ENCODE measurements at regions not wholly inside any gene's neighbourhood (a gene's known extent, or its start where the extent isn't known, plus 50 kb on each side); places are given as distances from the start of the nearest gene placed in this dataset.

- H3K4me3 ChIP-seq (ENCODE audit: low read depth, low read length): no peak overlapping the region
Observed at GRCh38 chr17:34113089-34113488, 142.0 kb upstream of the CCL2 start.

- no peak overlapping the region for H3K4me3 ChIP-seq (ENCODE audit: low read depth, low read length)
Observed at GRCh38 chr17:34114174-34114573, 140.9 kb upstream of the CCL2 start.

- no peak overlapping the region for H3K4me3 ChIP-seq (ENCODE audit: low read depth, low read length)
Observed at GRCh38 chr17:34116306-34116705, 138.8 kb upstream of the CCL2 start.

- no peak overlapping the region for H3K4me3 ChIP-seq (ENCODE audit: low read depth, low read length)
Observed at GRCh38 chr17:34117332-34117731, 137.8 kb upstream of the CCL2 start.

GRCh38 chr17:34117811-34118210 is 137.3 kb upstream of the CCL2 start:
- H3K4me3 ChIP-seq (ENCODE audit: low read depth, low read length): no peak overlapping the region

GRCh38 chr17:34118564-34118963 is 136.5 kb upstream of the CCL2 start:
- no peak overlapping the region for H3K4me3 ChIP-seq (ENCODE audit: low read depth, low read length)

- no peak overlapping the region for H3K4me3 ChIP-seq (ENCODE audit: low read depth, low read length)
Observed at GRCh38 chr17:34121311-34121710, 133.8 kb upstream of the CCL2 start.

- H3K4me3 ChIP-seq (ENCODE audit: low read depth, low read length): no peak overlapping the region
Observed at GRCh38 chr17:34122515-34122914, 132.6 kb upstream of the CCL2 start.

- no peak overlapping the region for H3K4me3 ChIP-seq (ENCODE audit: low read depth, low read length)
Observed at GRCh38 chr17:34125010-34125409, 130.1 kb upstream of the CCL2 start.

- no peak overlapping the region for H3K4me3 ChIP-seq (ENCODE audit: low read depth, low read length)
Observed at GRCh38 chr17:34125921-34126320, 129.2 kb upstream of the CCL2 start.

- no peak overlapping the region for H3K4me3 ChIP-seq (ENCODE audit: low read depth, low read length)
Observed at GRCh38 chr17:34126496-34126895, 128.6 kb upstream of the CCL2 start.

GRCh38 chr17:34126965-34127364 is 128.1 kb upstream of the CCL2 start:
- H3K4me3 ChIP-seq (ENCODE audit: low read depth, low read length): no peak overlapping the region

- H3K4me3 ChIP-seq (ENCODE audit: low read depth, low read length): no peak overlapping the region
Observed at GRCh38 chr17:34130544-34130943, 124.5 kb upstream of the CCL2 start.

GRCh38 chr17:34131386-34131785 is 123.7 kb upstream of the CCL2 start:
- no peak overlapping the region for H3K4me3 ChIP-seq (ENCODE audit: low read depth, low read length)

GRCh38 chr17:34133350-34133749 is 121.7 kb upstream of the CCL2 start:
- no peak overlapping the region for H3K4me3 ChIP-seq (ENCODE audit: low read depth, low read length)

- no peak overlapping the region for H3K4me3 ChIP-seq (ENCODE audit: low read depth, low read length)
Observed at GRCh38 chr17:34135841-34136240, 119.2 kb upstream of the CCL2 start.

GRCh38 chr17:34140006-34140405 is 115.1 kb upstream of the CCL2 start:
- H3K4me3 ChIP-seq (ENCODE audit: low read depth, low read length): no peak overlapping the region

GRCh38 chr17:34141590-34141989 is 113.5 kb upstream of the CCL2 start:
- no peak overlapping the region for H3K4me3 ChIP-seq (ENCODE audit: low read depth, low read length)

- H3K4me3 ChIP-seq (ENCODE audit: low read depth, low read length): no peak overlapping the region
Observed at GRCh38 chr17:34143430-34143829, 111.7 kb upstream of the CCL2 start.

- no peak overlapping the region for H3K4me3 ChIP-seq (ENCODE audit: low read depth, low read length)
Observed at GRCh38 chr17:34146440-34147043, 108.5 kb upstream of the CCL2 start.

GRCh38 chr17:34151102-34151501 is 104.0 kb upstream of the CCL2 start:
- no peak overlapping the region for H3K4me3 ChIP-seq (ENCODE audit: low read depth, low read length)

- H3K4me3 ChIP-seq (ENCODE audit: low read depth, low read length): no peak overlapping the region
Observed at GRCh38 chr17:34153991-34154390, 101.1 kb upstream of the CCL2 start.

- H3K4me3 ChIP-seq (ENCODE audit: low read depth, low read length): no peak overlapping the region
Observed at GRCh38 chr17:34154961-34155730, 99.9 kb upstream of the CCL2 start.

Measured in iPS-11a (cell line).